ENCODE measurements at regions not wholly inside any gene's neighbourhood (a gene's known extent, or its start where the extent isn't known, plus 50 kb on each side); places are given as distances from the start of the nearest gene placed in this dataset.

GRCh38 chr11:97461044-97461880 is 1071.4 kb downstream of the JRKL start:
- TF ChIP-seq, protein P1, sequence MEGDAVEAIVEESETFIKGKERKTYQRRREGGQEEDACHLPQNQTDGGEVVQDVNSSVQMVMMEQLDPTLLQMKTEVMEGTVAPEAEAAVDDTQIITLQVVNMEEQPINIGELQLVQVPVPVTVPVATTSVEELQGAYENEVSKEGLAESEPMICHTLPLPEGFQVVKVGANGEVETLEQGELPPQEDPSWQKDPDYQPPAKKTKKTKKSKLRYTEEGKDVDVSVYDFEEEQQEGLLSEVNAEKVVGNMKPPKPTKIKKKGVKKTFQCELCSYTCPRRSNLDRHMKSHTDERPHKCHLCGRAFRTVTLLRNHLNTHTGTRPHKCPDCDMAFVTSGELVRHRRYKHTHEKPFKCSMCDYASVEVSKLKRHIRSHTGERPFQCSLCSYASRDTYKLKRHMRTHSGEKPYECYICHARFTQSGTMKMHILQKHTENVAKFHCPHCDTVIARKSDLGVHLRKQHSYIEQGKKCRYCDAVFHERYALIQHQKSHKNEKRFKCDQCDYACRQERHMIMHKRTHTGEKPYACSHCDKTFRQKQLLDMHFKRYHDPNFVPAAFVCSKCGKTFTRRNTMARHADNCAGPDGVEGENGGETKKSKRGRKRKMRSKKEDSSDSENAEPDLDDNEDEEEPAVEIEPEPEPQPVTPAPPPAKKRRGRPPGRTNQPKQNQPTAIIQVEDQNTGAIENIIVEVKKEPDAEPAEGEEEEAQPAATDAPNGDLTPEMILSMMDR (IDR thresholded peaks at IDR 0.05) = no peak
- no peak for TF ChIP-seq EP300 (IDR thresholded peaks at IDR 0.05)
